ENCODE measurements at regions not wholly inside any gene's neighbourhood (a gene's known extent, or its start where the extent isn't known, plus 50 kb on each side); places are given as distances from the start of the nearest gene placed in this dataset.

GRCh38 chr3:8204853-8205650 is 296.6 kb upstream of the LMCD1 start:
- no peak for DNase-seq

- DNase-seq: no peak
These were observed 295.7 kb upstream of the LMCD1 start for GRCh38 chr3:8205881-8206280.

- DNase-seq: no peak
These were observed 294.5 kb upstream of the LMCD1 start for GRCh38 chr3:8206971-8207617.

GRCh38 chr3:8210882-8211341 is 290.7 kb upstream of the LMCD1 start:
- no peak for DNase-seq

GRCh38 chr3:8212794-8213193 is 288.8 kb upstream of the LMCD1 start:
- no peak for DNase-seq

- DNase-seq: no peak
These were observed 288.3 kb upstream of the LMCD1 start for GRCh38 chr3:8213286-8213685.

- no peak for DNase-seq
These were observed 285.8 kb upstream of the LMCD1 start for GRCh38 chr3:8215821-8216220.

- no peak for DNase-seq
These were observed 283.2 kb upstream of the LMCD1 start for GRCh38 chr3:8218353-8218940.

- no peak for DNase-seq
These were observed 281.3 kb upstream of the LMCD1 start for GRCh38 chr3:8220291-8220690.

- DNase-seq: no peak
These were observed 277.9 kb upstream of the LMCD1 start for GRCh38 chr3:8223766-8224165.

- no peak for DNase-seq
These were observed 276.7 kb upstream of the LMCD1 start for GRCh38 chr3:8224941-8225340.

- DNase-seq: no peak
These were observed 267.7 kb upstream of the LMCD1 start for GRCh38 chr3:8233938-8234337.

GRCh38 chr3:8236264-8236663 is 265.4 kb upstream of the LMCD1 start:
- no peak for DNase-seq

- no peak for DNase-seq
These were observed 263.7 kb upstream of the LMCD1 start for GRCh38 chr3:8237893-8238292.

- DNase-seq: no peak
These were observed 263.2 kb upstream of the LMCD1 start for GRCh38 chr3:8238432-8238831.

- no peak for DNase-seq
These were observed 262.5 kb upstream of the LMCD1 start for GRCh38 chr3:8239095-8239494.

GRCh38 chr3:8239718-8240695 is 261.6 kb upstream of the LMCD1 start:
- no peak for DNase-seq

GRCh38 chr3:8246070-8246469 is 255.6 kb upstream of the LMCD1 start:
- no peak for DNase-seq

- no peak for DNase-seq
These were observed 248.4 kb upstream of the LMCD1 start for GRCh38 chr3:8253201-8253600.

- no peak for DNase-seq
These were observed 247.1 kb upstream of the LMCD1 start for GRCh38 chr3:8254489-8254888.

- DNase-seq: no peak
These were observed 245.9 kb upstream of the LMCD1 start for GRCh38 chr3:8255725-8256124.

- DNase-seq: no peak
These were observed 245.1 kb upstream of the LMCD1 start for GRCh38 chr3:8256441-8257071.

Data from COR-L47 (cell line).